GM21526 (cell line): ENCODE measurements at regions not wholly inside any gene's neighbourhood (a gene's known extent, or its start where the extent isn't known, plus 50 kb on each side); places are given as distances from the start of the nearest gene placed in this dataset.
"Not testable (repeated sequence)": the region's sequence is repeated elsewhere in the genome, so short reads cannot be mapped to it uniquely, and the experiment has no call there.

ENCODE experiments used
- ATAC-seq: cut with Tn5 transposase; IDR thresholded peaks from one replicate; pipeline ENCODE4 v1.9.1; 2021; ENCODE audit warnings: moderate library complexity; ENCODE audit not compliant: unreplicated experiment, low FRiP score

DNA sequence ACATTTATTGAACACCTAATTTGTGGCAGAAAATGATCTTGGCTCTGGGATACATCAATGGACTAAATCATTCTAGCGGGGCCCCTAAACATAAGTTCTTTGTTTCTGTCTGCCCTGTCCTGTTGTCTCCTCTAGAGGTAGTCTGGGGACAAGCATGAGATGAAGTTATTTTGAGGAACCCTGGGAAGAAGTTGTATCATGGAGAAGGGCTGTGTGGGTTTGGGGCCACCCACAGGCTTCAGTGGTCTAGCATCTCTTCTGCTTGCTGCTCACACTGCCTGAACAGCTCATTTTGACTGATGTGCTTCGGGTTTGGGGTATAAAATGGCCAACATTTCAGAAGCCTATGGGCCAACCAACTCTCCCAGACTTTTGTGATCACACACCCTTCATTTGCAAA lies 50.3 kb upstream of the OSBPL11 start:
- no peak for ATAC-seq

- no peak for ATAC-seq
These were observed 51.3 kb upstream of the OSBPL11 start for GRCh38 chr3:125646581-125646980.

DNA sequence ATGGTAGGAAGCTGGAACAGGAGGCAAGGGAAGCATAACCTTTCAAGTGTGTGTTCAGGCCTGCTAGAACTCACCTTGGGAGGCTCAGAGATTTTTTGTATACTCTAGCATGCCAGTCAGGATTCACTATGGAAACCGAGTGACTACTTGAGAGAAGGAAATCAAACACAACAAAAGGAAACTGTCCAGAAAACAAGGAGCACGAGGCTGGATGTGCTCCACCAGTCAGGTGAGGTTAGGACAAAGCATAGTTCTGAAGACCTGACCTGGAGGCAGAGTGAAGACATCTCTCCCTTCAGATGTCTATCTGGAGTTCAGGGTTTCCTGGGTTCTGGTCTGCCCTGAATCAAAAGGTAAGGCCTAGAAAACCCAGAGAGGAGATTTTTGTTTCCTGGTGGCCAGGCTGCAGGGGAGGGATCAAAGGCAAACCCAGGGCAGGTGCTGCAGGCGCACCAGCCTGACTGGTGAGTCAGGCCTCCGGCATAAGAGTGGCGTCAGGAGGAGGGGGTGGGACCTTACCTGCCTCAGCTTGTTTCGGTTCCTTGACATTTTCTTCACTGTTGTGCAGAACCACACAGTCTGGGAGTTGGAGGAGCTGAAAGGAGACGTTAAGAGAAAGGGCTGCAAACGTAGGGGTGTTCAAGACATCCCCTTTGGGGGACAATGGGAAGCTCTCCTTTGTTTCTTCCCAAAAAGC lies 52.2 kb upstream of the OSBPL11 start:
- ATAC-seq: no peak

GRCh38 chr3:125651244-125651643 lies 55.9 kb upstream of the OSBPL11 start:
- ATAC-seq: no peak

DNA sequence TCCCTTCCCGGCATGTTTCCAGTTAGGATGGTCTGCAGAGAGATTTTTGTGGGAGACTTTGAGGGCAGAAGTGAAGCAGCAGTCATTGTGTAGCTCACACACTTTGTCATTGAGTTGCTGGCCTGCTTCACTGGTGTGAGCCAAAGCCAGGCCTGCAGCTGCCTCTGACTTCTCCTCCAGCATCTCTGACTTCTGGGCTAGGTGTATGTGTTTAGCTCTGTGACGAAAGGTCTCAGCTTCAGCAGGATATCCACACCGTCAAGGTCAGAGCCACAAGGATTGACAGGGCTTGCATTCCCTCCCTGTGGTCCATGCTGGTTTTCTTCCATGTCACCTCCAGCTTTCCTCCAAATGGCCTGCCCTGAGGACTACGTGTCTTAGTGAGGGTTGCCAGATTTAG lies 57.1 kb upstream of the OSBPL11 start:
- no peak for ATAC-seq

DNA sequence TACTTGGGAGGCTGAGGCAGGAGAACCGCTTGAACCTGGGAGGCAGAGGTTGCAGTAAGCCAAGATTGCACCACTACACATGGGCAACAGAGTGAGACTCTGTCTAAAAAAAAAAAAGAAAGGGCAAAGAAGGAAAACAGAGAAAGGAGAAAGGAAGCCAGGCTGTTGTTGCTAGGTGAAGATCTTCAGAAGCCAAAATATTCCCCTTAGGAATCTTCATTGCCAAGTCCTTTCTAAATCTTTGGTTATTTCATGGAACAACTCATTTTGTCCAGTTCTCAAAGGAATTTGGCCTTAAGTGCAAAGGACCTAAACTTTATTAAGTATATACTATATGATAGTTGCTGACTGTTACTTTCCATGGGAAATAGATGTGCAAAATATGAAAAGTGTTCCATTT lies 59.2 kb upstream of the OSBPL11 start:
- ATAC-seq: no peak

GRCh38 chr3:125662675-125663074 lies 67.4 kb upstream of the OSBPL11 start:
- no peak for ATAC-seq

DNA sequence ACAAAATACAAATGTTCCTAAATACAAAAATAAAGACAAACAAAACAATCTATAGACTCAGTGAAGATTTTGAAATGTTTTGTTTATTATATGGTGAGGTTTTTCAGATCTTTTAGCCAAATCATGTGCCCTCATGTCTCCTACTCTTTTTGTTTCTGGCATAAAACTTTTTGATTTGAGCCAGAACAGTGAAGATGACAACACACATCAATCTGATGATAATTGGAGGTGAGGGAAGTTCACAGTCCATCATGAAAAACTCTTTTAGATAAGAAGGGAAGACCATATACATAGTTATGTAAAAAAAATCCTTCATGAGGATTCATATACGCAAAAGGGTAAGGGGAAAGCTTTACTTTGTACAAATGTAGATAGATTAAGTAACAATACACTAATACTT lies 75.1 kb upstream of the OSBPL11 start:
- ATAC-seq: no peak

DNA sequence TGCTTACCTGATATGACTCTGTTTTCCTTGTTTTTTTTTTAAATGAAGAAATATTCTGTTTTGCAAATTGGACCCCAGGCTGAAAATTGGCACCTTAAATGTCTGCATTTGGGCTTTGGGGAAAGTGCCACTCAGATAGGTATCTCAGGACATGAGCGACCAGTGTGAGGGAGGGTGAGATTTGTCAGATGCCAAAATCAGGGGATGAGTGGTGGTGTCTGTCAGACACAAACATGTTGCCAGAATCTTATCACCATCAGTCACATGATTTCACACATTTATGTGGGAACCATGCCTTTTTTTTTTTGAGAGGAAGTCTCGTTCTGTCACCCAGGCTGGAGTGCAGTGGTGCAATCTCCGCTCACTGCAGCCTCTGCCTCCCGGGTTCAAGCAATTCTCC lies 75.6 kb upstream of the OSBPL11 start:
- ATAC-seq: no peak

DNA sequence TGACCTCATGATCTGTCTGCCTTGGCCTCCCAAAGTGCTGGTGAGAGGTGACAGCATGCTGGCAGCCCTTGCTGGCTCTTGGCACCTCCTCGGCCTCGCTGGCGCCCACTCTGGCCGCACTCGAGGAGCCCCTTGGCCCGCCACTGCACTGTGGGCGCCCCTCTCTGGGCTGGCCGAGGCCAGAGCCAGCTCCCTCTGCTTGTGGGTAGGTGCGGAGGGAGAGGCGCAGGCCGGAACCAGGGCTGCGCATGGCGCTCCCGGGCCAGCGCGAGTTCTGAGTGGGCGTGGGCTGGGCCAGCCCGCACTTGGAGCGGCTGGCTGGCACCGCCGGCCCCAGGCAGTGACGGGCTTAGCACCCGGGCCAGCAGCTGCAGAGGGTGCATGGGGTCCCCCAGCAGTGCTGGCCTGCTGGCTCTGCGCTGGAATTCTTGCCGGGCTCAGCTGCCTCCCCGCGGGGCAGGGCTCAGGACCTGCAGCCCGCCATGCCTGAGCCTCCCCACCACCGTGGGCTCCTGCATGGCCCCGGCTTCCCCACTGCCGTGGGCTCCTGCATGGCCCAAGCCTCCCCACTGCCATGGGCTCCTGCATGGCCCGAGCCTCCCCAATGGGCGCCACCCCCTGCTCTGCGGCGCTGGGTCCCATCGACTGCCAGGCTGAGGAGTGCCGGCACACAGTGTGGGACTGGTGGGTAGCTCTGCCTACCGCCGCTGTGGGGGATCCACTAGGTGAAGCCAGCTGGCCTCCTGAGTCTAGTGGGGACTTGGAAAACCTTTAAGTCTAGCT lies 76.4 kb upstream of the OSBPL11 start:
- no peak for ATAC-seq

- ATAC-seq: no peak
These were observed 80.5 kb upstream of the OSBPL11 start for GRCh38 chr3:125675791-125676190.

DNA sequence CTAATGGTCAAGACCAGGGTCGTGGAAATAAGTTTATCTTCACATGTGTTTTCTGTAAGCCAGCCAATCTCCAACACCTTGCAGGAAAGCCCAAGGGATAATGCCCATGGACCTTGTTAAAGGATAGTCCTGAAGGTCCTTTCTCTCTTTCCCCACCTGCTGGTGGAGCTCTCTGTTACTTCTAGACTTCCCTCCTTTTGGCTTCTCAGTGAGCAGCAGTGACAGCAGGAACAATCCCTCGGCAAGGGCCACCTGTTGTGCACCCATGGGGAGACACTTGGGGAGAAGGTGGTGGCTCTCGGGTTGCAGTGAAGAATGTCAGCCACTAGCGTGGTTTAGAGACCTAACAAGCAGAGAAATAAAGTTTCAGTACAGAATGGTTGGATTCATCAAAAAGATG lies 84.0 kb upstream of the OSBPL11 start:
- no peak for ATAC-seq

GRCh38 chr3:125681146-125681545 lies 85.8 kb upstream of the OSBPL11 start:
- ATAC-seq: no peak

DNA sequence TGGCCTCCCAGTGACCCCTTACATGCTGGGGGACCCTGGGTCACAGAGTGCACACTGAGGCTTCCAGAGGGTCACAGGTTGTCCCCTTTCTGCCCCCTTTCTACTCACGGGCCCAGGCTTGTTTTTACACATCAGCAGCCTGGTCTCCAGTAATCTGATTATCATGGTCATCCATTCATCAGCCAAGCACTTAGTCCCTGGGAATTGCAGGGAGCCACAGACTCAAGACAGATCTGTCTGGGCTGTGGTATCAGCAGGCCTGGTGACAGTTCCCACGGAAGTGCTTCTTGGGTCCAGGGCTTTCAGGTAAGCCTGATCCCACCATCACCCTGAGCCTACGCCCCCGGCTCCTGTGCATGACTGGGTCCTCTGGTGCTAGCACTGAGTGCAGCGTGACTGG lies 86.6 kb upstream of the OSBPL11 start:
- not testable (repeated sequence) for ATAC-seq

- ATAC-seq: not testable (repeated sequence)
These were observed 87.3 kb upstream of the OSBPL11 start for GRCh38 chr3:125682610-125683009.

DNA sequence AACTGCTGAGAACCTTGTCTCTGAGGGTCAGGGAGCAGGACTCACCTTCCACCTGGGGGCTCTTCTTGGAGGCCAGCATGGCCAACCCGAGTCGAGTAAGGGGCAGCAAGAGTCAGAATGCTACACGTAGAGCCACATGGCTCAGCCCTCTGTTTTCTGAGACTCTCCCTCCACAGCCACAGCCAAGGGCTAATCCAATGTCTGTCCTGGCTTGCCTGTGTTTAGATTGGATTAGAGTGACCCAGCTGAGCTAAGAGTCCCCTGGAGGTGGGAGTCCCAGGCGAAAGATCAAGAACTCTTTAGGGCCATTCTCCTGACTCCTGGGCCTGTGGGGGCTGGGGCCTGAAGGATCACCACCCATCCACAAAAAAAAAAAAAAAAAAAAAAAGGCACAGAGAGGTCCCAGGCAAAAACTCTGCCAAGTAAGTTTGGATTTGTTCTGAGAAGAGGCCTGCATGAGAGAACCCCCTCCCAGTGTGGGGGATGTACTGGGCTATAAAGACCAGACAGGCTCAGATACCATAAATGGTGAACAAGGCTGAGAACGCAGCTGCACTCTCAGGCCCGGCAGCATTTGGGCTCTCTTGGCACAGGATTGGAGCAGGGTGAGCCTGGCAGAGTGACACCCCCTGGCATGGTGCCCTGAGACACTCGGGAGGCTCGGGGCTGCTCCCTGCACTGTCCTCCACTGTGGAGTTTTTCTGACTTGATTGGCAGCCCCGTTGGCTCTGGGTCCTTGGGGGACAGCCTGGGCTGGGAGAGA lies 88.0 kb upstream of the OSBPL11 start:
- ATAC-seq: no peak

DNA sequence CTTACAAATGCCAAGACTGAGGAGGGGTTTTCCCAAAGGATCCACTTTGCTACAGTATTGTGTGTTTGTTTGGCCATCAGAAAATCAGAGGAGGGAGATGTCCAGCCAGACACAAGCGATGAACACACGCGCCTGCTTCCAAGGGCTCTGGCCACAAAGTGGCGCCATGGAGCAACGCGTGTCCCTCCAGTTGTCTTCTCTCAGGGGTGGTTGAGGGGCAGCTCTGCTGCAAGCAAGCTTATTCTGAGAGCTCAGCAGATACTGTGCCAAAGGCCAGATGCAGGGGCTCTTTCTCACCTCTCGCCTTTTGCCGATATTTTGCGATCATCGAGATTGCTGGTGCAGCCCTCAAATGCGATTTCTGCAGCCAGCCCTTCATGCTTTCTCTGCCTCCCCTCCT lies 88.9 kb upstream of the OSBPL11 start:
- ATAC-seq: no peak

DNA sequence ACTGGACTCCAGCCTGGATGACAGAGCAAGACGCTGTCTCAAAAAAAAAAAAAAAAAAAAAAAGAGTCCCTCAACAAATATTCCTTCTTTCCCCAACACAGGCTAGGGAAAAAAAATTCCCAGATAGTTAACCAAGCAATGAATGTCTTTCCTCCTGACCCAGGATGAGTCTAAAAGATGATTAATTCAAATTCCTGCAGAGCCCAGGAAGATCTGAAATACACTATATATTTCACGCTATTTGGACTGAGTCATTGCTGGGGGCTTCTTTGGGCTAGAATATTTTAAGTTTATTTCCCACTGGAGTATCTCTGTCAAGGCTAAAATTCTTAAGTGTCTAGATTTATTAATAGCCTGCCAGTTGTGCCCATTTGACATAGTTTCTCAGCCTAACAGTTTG lies 90.4 kb upstream of the OSBPL11 start:
- not testable (repeated sequence) for ATAC-seq

- no peak for ATAC-seq
These were observed 97.1 kb upstream of the OSBPL11 start for GRCh38 chr3:125692361-125692760.

GRCh38 chr3:125693887-125694286 lies 98.6 kb upstream of the OSBPL11 start:
- no peak for ATAC-seq

- no peak for ATAC-seq
These were observed 99.5 kb upstream of the OSBPL11 start for GRCh38 chr3:125694761-125695294.
